ENCODE measurements at regions not wholly inside any gene's neighbourhood (a gene's known extent, or its start where the extent isn't known, plus 50 kb on each side); places are given as distances from the start of the nearest gene placed in this dataset.
A peak's percentile ranks its signal among the peaks of the same experiment; 100 is the strongest.

DNA sequence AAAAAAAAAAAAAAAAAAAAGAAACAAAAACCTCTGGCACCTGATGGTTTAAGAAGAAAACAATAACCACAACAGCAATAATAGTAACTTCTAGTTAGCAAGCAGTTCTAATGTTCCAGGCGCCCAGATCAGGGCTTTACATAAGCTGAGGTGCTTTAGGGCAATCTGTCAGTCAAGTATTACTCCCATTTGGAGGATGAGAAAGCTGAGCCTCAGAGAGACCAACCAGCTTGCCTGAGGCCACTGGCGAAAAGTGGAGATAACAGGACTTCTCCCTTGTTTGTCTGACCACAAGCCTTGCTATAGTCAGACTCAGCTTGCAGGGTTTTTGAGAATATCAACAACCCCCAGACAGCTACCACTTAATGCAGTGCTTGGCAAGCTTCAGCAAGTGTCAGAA is 83.5 kb upstream of the BOD1 start:
- no peak for DNase-seq (ENCODE audit: low read depth in 2 of 2)
- TF ChIP-seq, protein P1, sequence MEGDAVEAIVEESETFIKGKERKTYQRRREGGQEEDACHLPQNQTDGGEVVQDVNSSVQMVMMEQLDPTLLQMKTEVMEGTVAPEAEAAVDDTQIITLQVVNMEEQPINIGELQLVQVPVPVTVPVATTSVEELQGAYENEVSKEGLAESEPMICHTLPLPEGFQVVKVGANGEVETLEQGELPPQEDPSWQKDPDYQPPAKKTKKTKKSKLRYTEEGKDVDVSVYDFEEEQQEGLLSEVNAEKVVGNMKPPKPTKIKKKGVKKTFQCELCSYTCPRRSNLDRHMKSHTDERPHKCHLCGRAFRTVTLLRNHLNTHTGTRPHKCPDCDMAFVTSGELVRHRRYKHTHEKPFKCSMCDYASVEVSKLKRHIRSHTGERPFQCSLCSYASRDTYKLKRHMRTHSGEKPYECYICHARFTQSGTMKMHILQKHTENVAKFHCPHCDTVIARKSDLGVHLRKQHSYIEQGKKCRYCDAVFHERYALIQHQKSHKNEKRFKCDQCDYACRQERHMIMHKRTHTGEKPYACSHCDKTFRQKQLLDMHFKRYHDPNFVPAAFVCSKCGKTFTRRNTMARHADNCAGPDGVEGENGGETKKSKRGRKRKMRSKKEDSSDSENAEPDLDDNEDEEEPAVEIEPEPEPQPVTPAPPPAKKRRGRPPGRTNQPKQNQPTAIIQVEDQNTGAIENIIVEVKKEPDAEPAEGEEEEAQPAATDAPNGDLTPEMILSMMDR (IDR thresholded peaks at IDR 0.05; ENCODE audit: low read depth, low read length) = no peak
- H3K4me3 ChIP-seq (replicated peaks in 1 of 2; ENCODE audit: low read depth in 2 of 2, low read length in 2 of 2) = no peak overlapping the region

DNA sequence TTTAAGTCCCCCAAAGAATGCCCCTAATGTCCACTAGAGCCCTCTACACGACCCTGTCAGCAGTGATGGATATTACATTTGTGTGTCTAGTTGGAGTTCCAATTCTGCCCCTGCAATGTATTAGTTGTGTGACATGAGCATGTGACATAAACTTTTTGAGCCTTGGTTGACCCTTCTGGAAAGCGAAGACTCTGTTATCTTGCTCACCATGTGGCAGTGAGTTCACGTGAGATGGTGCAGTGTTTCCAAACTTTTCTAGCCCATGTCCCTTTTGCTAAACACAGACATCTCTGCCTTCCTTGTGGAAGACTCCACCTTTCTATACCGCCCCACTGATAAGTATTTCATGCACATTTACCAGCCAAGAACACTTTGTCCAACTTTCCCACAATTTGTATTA is 87.0 kb upstream of the BOD1 start:
- TF ChIP-seq, protein P1 (IDR thresholded peaks at IDR 0.05; ENCODE audit: low read depth, low read length) = no peak

DNA sequence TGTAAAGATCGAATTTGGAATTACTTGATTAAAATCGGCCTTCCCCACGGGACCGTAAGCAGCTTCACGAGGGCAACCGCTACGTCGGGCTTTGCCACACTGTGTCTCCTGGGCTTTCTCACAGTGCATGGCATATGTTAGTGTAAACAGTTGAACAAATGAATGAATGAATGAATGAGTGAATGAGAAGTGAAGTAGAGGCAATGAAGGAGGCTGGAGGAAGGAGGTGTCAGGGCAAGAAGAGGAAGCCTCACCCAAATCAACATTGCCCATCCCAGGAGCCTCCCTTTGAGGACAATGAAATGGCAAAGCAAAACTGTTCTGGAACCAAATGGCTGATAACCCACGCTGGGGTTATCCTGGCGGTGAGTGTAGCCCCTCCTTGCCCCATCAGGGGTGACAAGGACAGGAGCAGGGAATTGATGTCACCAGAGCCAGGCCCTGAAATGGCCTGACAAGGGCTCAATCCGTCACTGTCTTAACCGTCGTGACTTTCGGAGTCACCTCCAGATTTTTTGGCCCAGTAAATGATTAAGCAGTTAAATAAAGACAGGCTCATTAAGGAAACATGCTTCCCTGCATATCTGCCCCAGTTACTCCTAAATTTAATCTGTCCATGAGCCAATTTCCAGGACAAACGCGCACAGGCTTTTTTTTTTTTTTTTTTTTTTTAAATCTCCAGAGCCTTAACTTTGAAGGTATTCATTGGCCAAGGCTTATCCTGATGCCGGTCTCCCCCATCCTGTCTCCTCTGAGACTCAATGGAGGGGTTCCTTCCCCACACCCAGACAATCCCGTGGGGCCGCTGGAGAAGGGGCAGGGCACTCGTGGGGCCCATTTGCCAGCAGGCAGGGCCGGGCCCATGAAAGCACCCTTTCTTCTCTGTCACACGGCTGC is 88.4 kb upstream of the BOD1 start:
- no peak overlapping the region for H3K4me3 ChIP-seq (replicated peaks in 1 of 2; ENCODE audit: low read depth in 2 of 2, low read length in 2 of 2)
- DNase-seq (ENCODE audit: low read depth in 2 of 2) = no peak
- TF ChIP-seq, protein P1 (IDR thresholded peaks at IDR 0.05; ENCODE audit: low read depth, low read length) = no peak

More for the DNA sequence above, 87.0 kb upstream of the BOD1 start:
- H3K4me3 ChIP-seq (replicated peaks in 1 of 2; ENCODE audit: low read depth in 2 of 2, low read length in 2 of 2) = no peak overlapping the region
- DNase-seq (ENCODE audit: low read depth in 2 of 2) = no peak

DNA sequence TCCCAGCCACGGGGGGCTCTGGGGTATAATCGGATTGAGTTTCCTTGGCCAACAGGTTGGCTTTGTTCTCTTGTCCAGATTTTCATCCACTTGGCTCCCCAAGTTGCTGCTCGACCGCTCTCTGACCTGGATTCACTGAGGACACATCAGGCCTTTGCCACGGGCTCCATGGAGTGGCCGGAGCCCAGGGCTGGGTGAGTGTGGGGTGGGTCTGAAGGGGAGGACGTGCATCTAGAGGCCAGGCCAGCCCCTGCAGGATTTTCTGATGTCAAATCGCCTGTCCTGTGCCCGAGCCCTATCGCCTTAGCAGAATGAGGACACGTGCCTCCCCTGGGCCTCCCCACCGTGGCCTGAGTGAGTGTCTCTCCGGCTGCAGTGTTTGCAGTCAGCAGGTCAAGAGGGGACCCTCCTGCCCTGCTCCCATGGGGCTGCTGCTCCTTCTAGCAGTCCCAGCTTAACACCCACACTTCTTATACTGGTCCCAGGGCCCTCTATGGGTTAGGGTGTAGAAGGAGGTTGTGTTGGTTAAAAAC is 89.1 kb upstream of the BOD1 start:
- no peak for DNase-seq (ENCODE audit: low read depth in 2 of 2)
- H3K4me3 ChIP-seq (replicated peaks in 1 of 2; ENCODE audit: low read depth in 2 of 2, low read length in 2 of 2) = no peak overlapping the region
- TF ChIP-seq, protein P1 (IDR thresholded peaks at IDR 0.05; ENCODE audit: low read depth, low read length) = no peak

DNA sequence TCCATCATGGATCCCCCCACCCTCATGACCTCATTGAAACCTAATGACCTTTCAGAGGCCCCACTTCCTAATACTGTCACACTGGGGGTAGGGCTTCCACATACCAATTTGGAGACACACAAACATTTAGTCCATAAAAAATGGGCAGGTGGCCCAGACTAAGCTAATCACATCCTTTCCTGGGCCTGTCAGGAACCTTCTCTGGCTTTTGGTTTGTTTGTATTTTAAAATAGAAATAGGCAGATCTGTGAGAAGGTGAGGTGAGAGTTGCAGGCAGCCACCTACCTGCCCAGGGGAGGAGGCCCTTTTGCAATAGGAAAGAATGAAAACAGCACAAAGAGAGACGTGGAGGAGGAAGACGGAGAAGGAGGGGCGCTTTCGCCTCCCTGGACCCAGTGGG is 90.2 kb upstream of the BOD1 start:
- H3K4me3 ChIP-seq (replicated peaks in 1 of 2; ENCODE audit: low read depth in 2 of 2, low read length in 2 of 2) = no peak overlapping the region
- DNase-seq (ENCODE audit: low read depth in 2 of 2) = peak; percentile 17 to 25
- TF ChIP-seq, protein P1 (IDR thresholded peaks at IDR 0.05; ENCODE audit: low read depth, low read length) = no peak

DNA sequence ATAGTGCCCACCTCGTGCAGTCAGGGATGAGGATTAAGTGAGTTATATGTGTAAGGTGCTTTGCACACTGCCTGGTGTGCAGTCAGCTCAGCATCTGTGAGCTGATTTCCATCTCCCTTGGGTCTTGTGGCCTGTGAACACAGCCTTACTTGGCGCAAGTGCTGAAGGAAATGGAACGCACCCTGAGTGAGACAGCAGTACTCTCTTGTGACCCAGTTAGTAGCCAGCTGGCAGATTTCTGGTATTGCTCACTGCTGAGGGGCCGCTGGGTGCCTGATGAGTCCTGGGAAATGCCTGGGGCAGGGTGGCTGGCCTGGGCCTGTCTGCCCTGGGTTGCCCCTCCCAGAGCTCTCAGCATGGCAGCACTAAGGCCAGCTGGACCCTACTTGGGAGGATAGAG is 90.9 kb upstream of the BOD1 start:
- TF ChIP-seq, protein P1 (IDR thresholded peaks at IDR 0.05; ENCODE audit: low read depth, low read length) = no peak
- DNase-seq (ENCODE audit: low read depth in 2 of 2) = peak; percentile 83 to 96
- H3K4me3 ChIP-seq (replicated peaks in 1 of 2; ENCODE audit: low read depth in 2 of 2, low read length in 2 of 2) = no peak overlapping the region
